ENCODE measurements at regions not wholly inside any gene's neighbourhood (a gene's known extent, or its start where the extent isn't known, plus 50 kb on each side); places are given as distances from the start of the nearest gene placed in this dataset.

GRCh38 chr7:125491137-125491536, 561.5 kb upstream of the POT1 start:
- no peak overlapping the region for H3K4me3 ChIP-seq
- intact Hi-C loops (cut with DNase I; ENCODE audit: low total_unique reads) = no loop called here
- H3K9me3 ChIP-seq = no peaks in the 10 kb centered on the region
- H3K27ac ChIP-seq = no peak overlapping the region
- H3K36me3 ChIP-seq = no peaks in the 10 kb centered on the region
- H3K4me1 ChIP-seq = no peaks in the 10 kb centered on the region
- DNase-seq = no peak
- TF ChIP-seq POLR2A (IDR thresholded peaks at IDR 0.05) (no peak), CTCF (IDR thresholded peaks at IDR 0.05 in 8 of 11, conservative IDR thresholded peaks at IDR 0.05 in 3 of 11) (no peak), POLR2AphosphoS5 (IDR thresholded peaks at IDR 0.05) (no peak)
- 56 to 84% (median 67%) methylated on average over 1 of the region's 1 CpG for WGBS, 5 donors
- H3K27me3 ChIP-seq (replicated peaks in 1 of 7) = no peaks in the 10 kb centered on the region

GRCh38 chr7:125490167-125490566, 560.5 kb upstream of the POT1 start:
- TF ChIP-seq POLR2A (IDR thresholded peaks at IDR 0.05) (no peak), CTCF (IDR thresholded peaks at IDR 0.05 in 8 of 11, conservative IDR thresholded peaks at IDR 0.05 in 3 of 11) (no peak), POLR2AphosphoS5 (IDR thresholded peaks at IDR 0.05) (no peak)
- WGBS, 5 donors = 75 to 88% (median 78%) methylated on average over 4 of the region's 4 CpGs
- Histone ChIP-seq H3K4me3 (no peak overlapping the region), H3K4me1 (no peaks in the 10 kb centered on the region), H3K27me3 (replicated peaks in 1 of 7) (no peaks in the 10 kb centered on the region), H3K36me3 (no peaks in the 10 kb centered on the region), H3K27ac (no peak overlapping the region), H3K9me3 (no peaks in the 10 kb centered on the region)
- intact Hi-C loops (cut with DNase I; ENCODE audit: low total_unique reads) = no loop called here
- DNase-seq = no peak

- Histone ChIP-seq H3K4me1 (no peaks in the 10 kb centered on the region), H3K36me3 (no peaks in the 10 kb centered on the region), H3K27ac (no peak overlapping the region), H3K4me3 (no peak overlapping the region), H3K9me3 (no peaks in the 10 kb centered on the region), H3K27me3 (replicated peaks in 1 of 7) (no peaks in the 10 kb centered on the region)
- no peak for TF ChIP-seq POLR2A (IDR thresholded peaks at IDR 0.05)
- no peak for TF ChIP-seq POLR2AphosphoS5 (IDR thresholded peaks at IDR 0.05)
- TF ChIP-seq CTCF (IDR thresholded peaks at IDR 0.05 in 8 of 11, conservative IDR thresholded peaks at IDR 0.05 in 3 of 11) = no peak
- intact Hi-C loops (cut with DNase I; ENCODE audit: low total_unique reads) = no loop called here
- DNase-seq = no peak
- WGBS, 5 donors = 80 to 96% (median 88%) methylated on average over 2 of the region's 2 CpGs
Measured at GRCh38 chr7:125485223-125485622, 555.6 kb upstream of the POT1 start.

- TF ChIP-seq CTCF (IDR thresholded peaks at IDR 0.05 in 8 of 11, conservative IDR thresholded peaks at IDR 0.05 in 3 of 11) (no peak), POLR2AphosphoS5 (IDR thresholded peaks at IDR 0.05) (no peak), POLR2A (IDR thresholded peaks at IDR 0.05) (no peak)
- no peaks in the 10 kb centered on the region for H3K4me1 ChIP-seq
- H3K4me3 ChIP-seq = no peak overlapping the region
- intact Hi-C loops (cut with DNase I; ENCODE audit: low total_unique reads) = no loop called here
- H3K27me3 ChIP-seq (replicated peaks in 1 of 7) = no peaks in the 10 kb centered on the region
- DNase-seq = no peak
- H3K27ac ChIP-seq = no peak overlapping the region
- H3K36me3 ChIP-seq = no peaks in the 10 kb centered on the region
- H3K9me3 ChIP-seq = no peaks in the 10 kb centered on the region
- WGBS, 5 donors = 78 to 90% (median 83%) methylated on average over 2 of the region's 2 CpGs
Measured at GRCh38 chr7:125484755-125485154, 555.1 kb upstream of the POT1 start.

All from spleen (tissue), 11 donors.